ENCODE measurements at regions not wholly inside any gene's neighbourhood (a gene's known extent, or its start where the extent isn't known, plus 50 kb on each side); places are given as distances from the start of the nearest gene placed in this dataset.

- TF ChIP-seq CTCF (conservative IDR thresholded peaks at IDR 0.05; ENCODE audit: low read length) (no peak), EZH2phosphoT487 (IDR thresholded peaks at IDR 0.05; ENCODE audit: borderline replicate concordance, low read depth, low read length) (no peak)
These were observed 187.1 kb downstream of the KIF20B start for GRCh38 chr10:89888321-89889070.

All from OCI-LY7 (cell line).